AG09319 (cell line): ENCODE measurements at regions not wholly inside any gene's neighbourhood (a gene's known extent, or its start where the extent isn't known, plus 50 kb on each side); places are given as distances from the start of the nearest gene placed in this dataset.

ENCODE experiments used
- DNase-seq: peaks from one replicate; pipeline ENCODE4 v3.0.0-alpha.2; 2010; ENCODE audit warnings: low read depth; ENCODE audit errors: extremely low read depth
- CTCF ChIP-seq: IDR thresholded peaks from 2 replicates; pipeline ENCODE4 v1.5.1; 2011; ENCODE audit warnings: low read depth, mild to moderate bottlenecking, inconsistent platforms, low read length, moderate library complexity

- DNase-seq: no peak
- no peak for TF ChIP-seq CTCF
These were observed 266.3 kb downstream of the MREG start for GRCh38 chr2:215746887-215747615.

GRCh38 chr2:215746226-215746886 lies 267.0 kb downstream of the MREG start:
- DNase-seq: no peak
- no peak for TF ChIP-seq CTCF

GRCh38 chr2:215745331-215745730 lies 268.0 kb downstream of the MREG start:
- no peak for DNase-seq
- TF ChIP-seq CTCF: no peak

GRCh38 chr2:215744514-215744913 lies 268.8 kb downstream of the MREG start:
- no peak for DNase-seq
- TF ChIP-seq CTCF: no peak

- no peak for TF ChIP-seq CTCF
- no peak for DNase-seq
These were observed 270.3 kb downstream of the MREG start for GRCh38 chr2:215743066-215743465.

GRCh38 chr2:215742021-215742420 lies 271.3 kb downstream of the MREG start:
- no peak for DNase-seq
- no peak for TF ChIP-seq CTCF

- no peak for TF ChIP-seq CTCF
- DNase-seq: no peak
These were observed 273.3 kb downstream of the MREG start for GRCh38 chr2:215740071-215740470.
